ENCODE measurements at regions not wholly inside any gene's neighbourhood (a gene's known extent, or its start where the extent isn't known, plus 50 kb on each side); places are given as distances from the start of the nearest gene placed in this dataset.

GRCh38 chr14:46378248-46378647, 273.3 kb downstream of the RPL10L start:
- no peaks in the 10 kb centered on the region for H3K4me1 ChIP-seq (ENCODE audit: insufficient read depth, low read length, severe bottlenecking)

GRCh38 chr14:46377305-46377704, 274.3 kb downstream of the RPL10L start:
- Histone ChIP-seq H3K4me1 (ENCODE audit: insufficient read depth, low read length, severe bottlenecking) (no peaks in the 10 kb centered on the region), H3K36me3 (ENCODE audit: insufficient read depth, low read length) (no peaks in the 10 kb centered on the region), H3K9ac (ENCODE audit: low read length) (no peak overlapping the region), H3K79me2 (ENCODE audit: insufficient read depth, low read length) (no peaks in the 10 kb centered on the region), H3K4me2 (ENCODE audit: low read length) (no peak overlapping the region), H4K20me1 (ENCODE audit: insufficient read depth, low read length) (no peaks in the 10 kb centered on the region), H3K27ac (ENCODE audit: low read depth, low read length, poor library complexity, severe bottlenecking) (no peak overlapping the region), H2AFZ (ENCODE audit: low read length) (no peak overlapping the region), H3F3A (ENCODE audit: insufficient read depth, low read length) (no peaks in the 10 kb centered on the region), H3K27me3 (ENCODE audit: insufficient read depth, low read length) (no peaks in the 10 kb centered on the region), H3K4me3 (ENCODE audit: low read depth, low read length, poor library complexity, severe bottlenecking) (no peak overlapping the region), H3K9me2 (ENCODE audit: low read depth, low read length) (no peaks in the 10 kb centered on the region), H3K9me3 (ENCODE audit: low read length) (no peaks in the 10 kb centered on the region)
- no peak for TF ChIP-seq CTCF (IDR thresholded peaks at IDR 0.05; ENCODE audit: low read length)
- TF ChIP-seq EZH2 (IDR thresholded peaks at IDR 0.05; ENCODE audit: borderline replicate concordance, low read length) = no peak

More at GRCh38 chr14:46378248-46378647, 273.3 kb downstream of the RPL10L start:
- H4K20me1 ChIP-seq (ENCODE audit: insufficient read depth, low read length) = no peaks in the 10 kb centered on the region
- no peak overlapping the region for H3K4me3 ChIP-seq (ENCODE audit: low read depth, low read length, poor library complexity, severe bottlenecking)
- H3K79me2 ChIP-seq (ENCODE audit: insufficient read depth, low read length) = no peaks in the 10 kb centered on the region
- H3K27ac ChIP-seq (ENCODE audit: low read depth, low read length, poor library complexity, severe bottlenecking) = no peak overlapping the region
- H3K9ac ChIP-seq (ENCODE audit: low read length) = no peak overlapping the region
- H3K9me3 ChIP-seq (ENCODE audit: low read length) = no peaks in the 10 kb centered on the region
- H3K36me3 ChIP-seq (ENCODE audit: insufficient read depth, low read length) = no peaks in the 10 kb centered on the region
- no peaks in the 10 kb centered on the region for H3F3A ChIP-seq (ENCODE audit: insufficient read depth, low read length)
- H3K9me2 ChIP-seq (ENCODE audit: low read depth, low read length) = no peaks in the 10 kb centered on the region
- no peak overlapping the region for H2AFZ ChIP-seq (ENCODE audit: low read length)
- H3K4me2 ChIP-seq (ENCODE audit: low read length) = no peak overlapping the region
- TF ChIP-seq CTCF (IDR thresholded peaks at IDR 0.05; ENCODE audit: low read length) (no peak), EZH2 (IDR thresholded peaks at IDR 0.05; ENCODE audit: borderline replicate concordance, low read length) (no peak)
- no peaks in the 10 kb centered on the region for H3K27me3 ChIP-seq (ENCODE audit: insufficient read depth, low read length)

- Histone ChIP-seq H4K20me1 (ENCODE audit: insufficient read depth, low read length) (no peaks in the 10 kb centered on the region), H3K27me3 (ENCODE audit: insufficient read depth, low read length) (no peaks in the 10 kb centered on the region), H3K27ac (ENCODE audit: low read depth, low read length, poor library complexity, severe bottlenecking) (no peak overlapping the region), H3F3A (ENCODE audit: insufficient read depth, low read length) (no peaks in the 10 kb centered on the region), H2AFZ (ENCODE audit: low read length) (no peak overlapping the region), H3K4me3 (ENCODE audit: low read depth, low read length, poor library complexity, severe bottlenecking) (no peak overlapping the region), H3K9me2 (ENCODE audit: low read depth, low read length) (no peaks in the 10 kb centered on the region; the same call in 1 of the 2 replicates), H3K9ac (ENCODE audit: low read length) (no peak overlapping the region), H3K36me3 (ENCODE audit: insufficient read depth, low read length) (no peaks in the 10 kb centered on the region), H3K9me3 (ENCODE audit: low read length) (no peaks in the 10 kb centered on the region), H3K4me2 (ENCODE audit: low read length) (no peak overlapping the region), H3K4me1 (ENCODE audit: insufficient read depth, low read length, severe bottlenecking) (no peaks in the 10 kb centered on the region), H3K79me2 (ENCODE audit: insufficient read depth, low read length) (no peaks in the 10 kb centered on the region)
- TF ChIP-seq EZH2 (IDR thresholded peaks at IDR 0.05; ENCODE audit: borderline replicate concordance, low read length) (no peak), CTCF (IDR thresholded peaks at IDR 0.05; ENCODE audit: low read length) (no peak)
These were observed 282.2 kb downstream of the RPL10L start for GRCh38 chr14:46369391-46369790.

Measured in OCI-LY1 (cell line).